ENCODE measurements at regions not wholly inside any gene's neighbourhood (a gene's known extent, or its start where the extent isn't known, plus 50 kb on each side); places are given as distances from the start of the nearest gene placed in this dataset.

GRCh38 chr2:64380853-64381527 is 73.0 kb upstream of the LGALSL start:
- no peak for DNase-seq

GRCh38 chr2:64383016-64383591 is 70.9 kb upstream of the LGALSL start:
- no peak for DNase-seq

GRCh38 chr2:64383881-64384280 is 70.1 kb upstream of the LGALSL start:
- DNase-seq: no peak

GRCh38 chr2:64386676-64387075 is 67.3 kb upstream of the LGALSL start:
- no peak for DNase-seq

GRCh38 chr2:64390586-64390985 is 63.4 kb upstream of the LGALSL start:
- DNase-seq: no peak

GRCh38 chr2:64391424-64391823 is 62.5 kb upstream of the LGALSL start:
- no peak for DNase-seq

- DNase-seq: no peak
Observed at GRCh38 chr2:64391940-64392339, 62.0 kb upstream of the LGALSL start.

GRCh38 chr2:64392529-64392928 is 61.4 kb upstream of the LGALSL start:
- no peak for DNase-seq

GRCh38 chr2:64393383-64394010 is 60.5 kb upstream of the LGALSL start:
- DNase-seq: no peak

GRCh38 chr2:64394153-64394552 is 59.8 kb upstream of the LGALSL start:
- no peak for DNase-seq

GRCh38 chr2:64396001-64396400 is 58.0 kb upstream of the LGALSL start:
- no peak for DNase-seq

GRCh38 chr2:64396551-64396950 is 57.4 kb upstream of the LGALSL start:
- DNase-seq: no peak

- no peak for DNase-seq
Observed at GRCh38 chr2:64398516-64399129, 55.3 kb upstream of the LGALSL start.

- DNase-seq: no peak
Observed at GRCh38 chr2:64399521-64399920, 54.4 kb upstream of the LGALSL start.

GRCh38 chr2:64400105-64400728 is 53.7 kb upstream of the LGALSL start:
- DNase-seq: no peak

GRCh38 chr2:64400733-64401528 is 53.0 kb upstream of the LGALSL start:
- no peak for DNase-seq

GRCh38 chr2:64401529-64401880 is 52.5 kb upstream of the LGALSL start:
- DNase-seq: peak; percentile 52

- no peak for DNase-seq
Observed at GRCh38 chr2:64402876-64403275, 51.1 kb upstream of the LGALSL start.

GRCh38 chr2:64403426-64403825 is 50.5 kb upstream of the LGALSL start:
- DNase-seq: no peak

GRCh38 chr2:64404002-64404731 is 49.8 kb upstream of the LGALSL start:
- no peak for DNase-seq

All from NCI-H345 (cell line).